Suprapubic skin (tissue), 4 donors: ENCODE measurements at regions not wholly inside any gene's neighbourhood (a gene's known extent, or its start where the extent isn't known, plus 50 kb on each side); places are given as distances from the start of the nearest gene placed in this dataset.

Source experiments
- POLR2A ChIP-seq, 2 donors: fragments of 450-650 bp; IDR thresholded peaks; one replicate each; pipeline ENCODE4 v1.6.1; 2017; ENCODE audit warnings: antibody characterized with exemption in 2 of 2, mild to moderate bottlenecking in 2 of 2, moderate library complexity in 2 of 2
- POLR2AphosphoS5 ChIP-seq, 3 donors: sonication (generic); formaldehyde crosslinking; IDR thresholded peaks; one replicate each; pipeline ENCODE4 v1.6.1; 2017; ENCODE audit warnings: antibody characterized with exemption in 3 of 3
- TF ChIP-seq, protein P1 (sequence below), 2 donors: fragments of 200-600 bp in 1 of 2; fragments of 450-650 bp in 1 of 2; sonication (generic) in 1 of 2; IDR thresholded peaks; one replicate each; pipeline ENCODE4 v1.5.1; 2016 to 2019; ENCODE audit warnings: antibody characterized with exemption in 2 of 2, mild to moderate bottlenecking in 1 of 2, moderate library complexity in 1 of 2

DNA sequence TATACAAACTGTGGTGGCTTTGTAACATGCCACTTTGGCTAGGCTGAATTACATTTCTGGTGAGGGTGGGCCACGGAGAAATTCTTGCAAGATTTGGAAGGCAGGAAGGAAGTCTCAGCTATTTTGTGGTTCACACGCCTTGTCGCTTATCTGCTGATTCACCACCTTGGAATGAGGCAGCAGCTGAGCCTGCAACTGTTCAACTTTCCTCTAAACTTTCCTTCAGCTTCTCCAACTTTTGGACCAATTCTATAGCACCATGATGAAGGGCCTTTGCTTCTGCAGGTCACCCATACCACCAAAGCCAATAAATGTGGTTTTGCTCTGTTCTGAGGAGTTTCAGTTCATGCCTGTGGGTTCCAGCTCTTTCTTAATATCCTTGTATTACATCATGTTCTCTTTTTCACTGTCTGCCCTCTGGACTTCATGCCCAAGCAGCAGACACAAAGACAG is 337.6 kb upstream of the SNX7 start:
- TF ChIP-seq, protein P1, sequence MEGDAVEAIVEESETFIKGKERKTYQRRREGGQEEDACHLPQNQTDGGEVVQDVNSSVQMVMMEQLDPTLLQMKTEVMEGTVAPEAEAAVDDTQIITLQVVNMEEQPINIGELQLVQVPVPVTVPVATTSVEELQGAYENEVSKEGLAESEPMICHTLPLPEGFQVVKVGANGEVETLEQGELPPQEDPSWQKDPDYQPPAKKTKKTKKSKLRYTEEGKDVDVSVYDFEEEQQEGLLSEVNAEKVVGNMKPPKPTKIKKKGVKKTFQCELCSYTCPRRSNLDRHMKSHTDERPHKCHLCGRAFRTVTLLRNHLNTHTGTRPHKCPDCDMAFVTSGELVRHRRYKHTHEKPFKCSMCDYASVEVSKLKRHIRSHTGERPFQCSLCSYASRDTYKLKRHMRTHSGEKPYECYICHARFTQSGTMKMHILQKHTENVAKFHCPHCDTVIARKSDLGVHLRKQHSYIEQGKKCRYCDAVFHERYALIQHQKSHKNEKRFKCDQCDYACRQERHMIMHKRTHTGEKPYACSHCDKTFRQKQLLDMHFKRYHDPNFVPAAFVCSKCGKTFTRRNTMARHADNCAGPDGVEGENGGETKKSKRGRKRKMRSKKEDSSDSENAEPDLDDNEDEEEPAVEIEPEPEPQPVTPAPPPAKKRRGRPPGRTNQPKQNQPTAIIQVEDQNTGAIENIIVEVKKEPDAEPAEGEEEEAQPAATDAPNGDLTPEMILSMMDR (IDR thresholded peaks at IDR 0.05), result no peak
- TF ChIP-seq POLR2AphosphoS5 (IDR thresholded peaks at IDR 0.05), result no peak
- no peak for TF ChIP-seq POLR2A (IDR thresholded peaks at IDR 0.05)
